GM21717 (cell line): ENCODE measurements at regions not wholly inside any gene's neighbourhood (a gene's known extent, or its start where the extent isn't known, plus 50 kb on each side); places are given as distances from the start of the nearest gene placed in this dataset.
"Not testable (repeated sequence)": the region's sequence is repeated elsewhere in the genome, so short reads cannot be mapped to it uniquely, and the experiment has no call there.

ENCODE experiments used
- ATAC-seq: cut with Tn5 transposase; IDR thresholded peaks from one replicate; pipeline ENCODE4 v1.9.1; 2021; ENCODE audit warnings: mild to moderate bottlenecking, moderate library complexity; ENCODE audit not compliant: unreplicated experiment

GRCh38 chr10:9901971-9902370 is 1115.7 kb upstream of the CELF2 start:
- no peak for ATAC-seq

DNA sequence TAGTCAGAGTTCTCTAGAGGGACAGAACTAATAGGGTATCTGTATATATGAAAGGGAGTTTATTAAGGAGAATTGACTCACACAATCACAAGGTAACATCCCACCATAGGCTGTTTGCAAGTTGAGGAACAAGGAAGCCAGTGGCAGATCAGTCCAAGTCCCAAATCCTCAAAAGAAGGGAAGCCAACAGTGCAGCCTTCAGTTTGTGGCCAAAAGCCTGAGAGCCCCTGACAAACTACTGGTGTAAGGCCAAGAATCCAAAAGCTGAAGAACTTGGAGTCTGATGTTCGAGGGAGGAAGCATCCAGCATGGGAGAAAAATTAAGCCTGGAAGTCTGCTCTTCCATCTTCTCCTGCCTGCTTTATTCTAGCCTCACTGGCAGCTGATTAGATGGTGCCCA is 1107.2 kb upstream of the CELF2 start:
- no peak for ATAC-seq

DNA sequence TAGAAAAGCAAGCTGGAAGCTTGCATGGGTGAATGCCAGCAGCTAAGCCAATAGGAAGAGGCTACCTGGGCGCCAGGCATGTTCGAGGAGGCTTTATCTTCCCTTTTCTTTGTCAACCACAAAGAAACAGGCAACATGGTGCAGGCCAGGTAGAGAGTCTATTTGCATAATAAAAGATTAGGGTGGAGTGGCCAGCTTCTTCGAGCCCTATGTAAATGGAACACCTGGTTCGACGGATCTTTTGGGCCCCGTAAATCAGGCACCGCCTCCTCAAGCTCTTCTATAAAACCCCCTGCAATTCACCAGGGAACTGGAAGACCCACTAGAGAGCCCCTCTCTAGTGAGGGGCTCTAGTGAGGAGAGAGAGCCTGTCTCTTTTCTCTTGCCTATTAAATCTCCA is 1106.2 kb upstream of the CELF2 start:
- no peak for ATAC-seq

DNA sequence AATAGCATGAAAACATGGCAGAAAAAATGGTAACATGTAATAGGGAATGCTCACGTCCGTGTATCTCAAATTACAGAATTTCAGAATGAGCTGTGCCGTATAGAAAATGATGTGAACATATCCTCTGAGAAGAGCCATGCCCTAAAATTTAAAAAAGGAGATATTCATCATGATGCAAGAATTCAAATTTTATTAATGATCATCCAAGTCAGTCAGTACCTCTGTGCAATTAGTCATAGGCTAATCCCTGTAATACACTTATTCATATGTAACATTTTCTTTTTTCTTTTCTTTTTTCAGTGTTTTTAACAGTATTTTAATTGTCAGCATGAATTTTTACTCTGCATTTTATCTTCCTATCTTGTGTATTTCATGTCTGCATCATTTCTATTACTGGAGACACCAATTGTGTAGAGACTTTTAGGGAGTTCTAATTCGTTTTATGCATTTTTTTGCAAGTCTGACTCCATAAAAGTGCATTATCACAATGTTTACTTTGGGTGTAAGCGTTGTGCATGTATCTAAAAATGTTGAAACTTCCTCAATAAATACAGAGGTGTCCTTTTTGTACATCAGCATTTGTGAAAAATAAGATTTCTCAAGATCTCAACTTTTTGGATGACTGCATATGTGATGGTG is 1103.7 kb upstream of the CELF2 start:
- no peak for ATAC-seq

- ATAC-seq: no peak
Observed at GRCh38 chr10:9921544-9921943, 1096.1 kb upstream of the CELF2 start.

GRCh38 chr10:9922126-9922870 is 1095.4 kb upstream of the CELF2 start:
- ATAC-seq: no peak

DNA sequence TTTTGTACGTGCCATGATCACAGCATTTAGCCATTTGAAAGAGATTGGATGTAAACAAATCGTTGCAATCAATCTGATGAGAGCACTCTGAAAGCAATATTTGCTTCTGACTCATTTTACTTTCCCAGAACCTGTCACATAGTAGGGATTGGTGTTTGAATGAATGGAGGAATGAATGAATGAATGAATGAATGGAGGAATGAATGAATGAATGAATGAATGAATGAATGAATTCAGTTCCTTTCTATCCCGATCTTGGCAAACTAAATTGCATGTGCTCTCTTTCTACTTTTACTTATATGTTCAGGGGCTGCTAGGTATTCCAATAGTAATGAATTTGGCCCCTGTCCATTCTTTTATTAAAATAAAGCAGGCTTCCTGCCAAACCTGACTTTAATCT is 1091.7 kb upstream of the CELF2 start:
- no peak for ATAC-seq

GRCh38 chr10:9926881-9927280 is 1090.8 kb upstream of the CELF2 start:
- no peak for ATAC-seq

GRCh38 chr10:9939716-9940115 is 1078.0 kb upstream of the CELF2 start:
- ATAC-seq: no peak

- ATAC-seq: no peak
Observed at GRCh38 chr10:9944690-9945089, 1073.0 kb upstream of the CELF2 start.

DNA sequence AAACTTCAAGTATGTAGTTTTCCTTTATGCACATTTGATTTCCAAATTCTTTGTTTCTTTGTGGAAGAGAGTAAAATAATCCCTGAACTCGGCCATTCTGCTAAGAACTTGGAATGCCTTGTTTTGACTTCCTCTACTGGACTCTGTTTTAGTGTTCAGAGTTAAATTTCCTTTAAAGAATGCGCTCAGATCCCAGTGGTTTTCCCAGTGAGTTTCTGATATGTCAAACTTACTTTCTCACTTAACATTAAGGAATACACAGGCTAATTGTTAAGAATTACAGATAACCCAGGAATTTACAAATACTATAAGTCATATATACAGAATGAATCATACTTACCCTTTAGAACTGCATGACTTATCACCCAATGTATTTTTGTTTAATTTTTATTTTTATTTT is 1067.6 kb upstream of the CELF2 start:
- no peak for ATAC-seq

- no peak for ATAC-seq
Observed at GRCh38 chr10:9951481-9952257, 1066.0 kb upstream of the CELF2 start.

DNA sequence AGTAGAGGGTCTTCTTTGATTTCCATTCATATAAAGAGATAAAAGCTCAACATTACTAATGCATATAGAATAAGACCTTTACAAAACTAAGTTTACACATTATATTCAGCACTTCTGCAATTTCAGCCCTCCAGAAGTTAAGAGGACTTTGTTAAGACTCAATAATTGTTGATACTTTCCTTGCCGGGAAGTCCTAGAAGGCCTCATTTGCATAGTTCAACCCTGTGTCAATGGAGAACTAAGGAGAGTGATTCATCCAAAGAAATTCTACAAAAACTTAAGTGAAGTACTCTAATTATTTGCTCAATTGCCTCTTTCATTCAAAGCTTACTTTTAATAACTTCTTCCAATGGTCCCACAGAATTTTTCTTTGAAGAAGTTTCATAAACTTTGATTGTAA is 1060.3 kb upstream of the CELF2 start:
- no peak for ATAC-seq

DNA sequence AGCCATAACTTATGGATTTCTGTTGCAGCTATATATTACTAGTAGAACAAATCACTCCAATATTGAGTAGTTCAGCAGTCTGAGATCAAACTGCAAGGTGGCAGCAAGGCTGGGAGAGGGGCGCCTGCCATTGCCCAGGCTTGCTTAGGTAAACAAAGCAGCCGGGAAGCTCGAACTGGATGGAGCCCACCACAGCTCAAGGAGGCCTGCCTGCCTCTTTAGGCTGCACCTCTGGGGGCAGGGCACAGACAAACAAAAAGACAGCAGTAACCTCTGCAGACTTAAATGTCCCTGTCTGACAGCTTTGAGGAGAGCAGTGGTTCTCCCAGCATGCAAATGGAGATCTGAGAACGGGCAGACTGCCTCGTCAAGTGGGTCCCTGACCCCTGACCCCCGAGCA is 1059.8 kb upstream of the CELF2 start:
- ATAC-seq: not testable (repeated sequence)

- ATAC-seq: no peak
Observed at GRCh38 chr10:9965341-9965740, 1052.3 kb upstream of the CELF2 start.

GRCh38 chr10:9986786-9987185 is 1030.9 kb upstream of the CELF2 start:
- ATAC-seq: no peak

DNA sequence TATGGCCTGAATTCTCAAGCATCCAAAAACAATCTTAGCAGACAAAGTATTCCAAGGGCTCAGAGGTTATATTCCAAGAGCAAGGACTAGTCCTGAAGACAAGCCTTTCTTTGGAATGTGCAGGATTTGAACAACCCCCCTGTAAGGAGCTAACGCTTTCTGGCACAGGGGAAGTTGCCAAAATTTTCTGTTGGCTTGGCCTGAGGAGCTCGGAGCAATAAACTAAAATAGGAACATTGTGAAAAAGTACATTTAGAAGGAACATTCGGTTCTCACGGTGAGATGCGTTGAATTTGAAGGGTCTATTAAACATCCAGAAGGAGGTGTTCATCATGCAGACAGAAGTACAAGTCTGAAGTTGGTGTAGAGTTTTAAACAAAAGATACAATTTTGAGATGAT is 1030.5 kb upstream of the CELF2 start:
- ATAC-seq: no peak

DNA sequence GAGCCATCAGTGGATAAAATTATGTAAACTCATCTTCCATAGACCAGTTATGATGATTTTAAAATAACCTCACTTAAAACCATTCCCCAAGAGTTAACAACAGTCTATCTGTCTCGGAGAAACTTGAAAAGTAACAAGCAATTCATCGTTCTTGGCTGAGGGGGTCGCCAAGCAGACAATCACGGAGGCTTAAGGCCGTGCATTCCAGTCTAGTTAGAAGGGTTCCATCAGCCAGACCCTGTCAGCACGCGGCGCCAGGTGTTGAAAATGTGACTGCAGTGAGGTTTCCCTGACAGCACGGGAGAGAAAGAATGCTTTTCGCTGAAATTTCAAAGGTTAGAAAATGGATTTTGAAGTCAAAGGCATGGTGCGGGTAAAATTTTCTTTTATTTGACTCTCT is 1025.0 kb upstream of the CELF2 start:
- no peak for ATAC-seq

- no peak for ATAC-seq
Observed at GRCh38 chr10:9994131-9994530, 1023.5 kb upstream of the CELF2 start.

DNA sequence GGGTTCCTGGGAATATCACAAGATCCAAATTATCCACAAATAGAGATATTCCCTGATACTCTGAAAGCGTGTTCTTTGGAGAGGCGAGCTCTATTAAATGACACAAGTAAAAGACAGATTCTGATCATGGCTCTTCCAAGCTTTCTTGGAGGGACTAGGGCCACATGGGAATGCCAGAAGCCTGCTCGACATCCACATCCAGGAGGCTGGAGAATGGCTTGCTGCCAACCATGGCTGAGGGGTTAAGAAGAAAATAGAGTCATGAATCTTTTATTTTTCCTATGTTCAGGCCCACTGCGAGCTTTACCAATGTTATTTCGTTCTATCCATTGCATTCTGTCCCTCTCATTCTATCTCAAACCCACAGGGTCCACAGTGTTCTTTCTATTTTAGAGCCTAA is 1018.0 kb upstream of the CELF2 start:
- ATAC-seq: no peak

DNA sequence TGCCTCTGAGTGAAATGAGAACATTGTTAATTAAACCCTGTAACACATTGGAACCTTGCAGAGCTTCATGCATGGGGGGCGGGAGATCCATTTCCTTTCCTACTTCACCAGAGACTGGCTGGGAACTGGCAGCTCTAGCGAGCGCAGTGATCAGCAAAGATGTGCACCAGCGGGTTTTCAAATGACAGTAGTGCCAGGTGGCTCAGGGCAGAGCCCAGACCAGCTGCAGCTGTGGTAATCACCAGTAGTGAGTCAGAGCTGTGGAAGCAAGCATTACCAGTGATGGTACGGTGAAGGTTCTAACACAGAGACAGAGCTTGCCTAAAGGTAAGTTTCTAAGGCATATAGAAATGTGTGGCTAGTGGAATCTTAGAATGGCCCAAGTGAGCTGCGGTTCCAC is 1009.7 kb upstream of the CELF2 start:
- ATAC-seq: no peak

DNA sequence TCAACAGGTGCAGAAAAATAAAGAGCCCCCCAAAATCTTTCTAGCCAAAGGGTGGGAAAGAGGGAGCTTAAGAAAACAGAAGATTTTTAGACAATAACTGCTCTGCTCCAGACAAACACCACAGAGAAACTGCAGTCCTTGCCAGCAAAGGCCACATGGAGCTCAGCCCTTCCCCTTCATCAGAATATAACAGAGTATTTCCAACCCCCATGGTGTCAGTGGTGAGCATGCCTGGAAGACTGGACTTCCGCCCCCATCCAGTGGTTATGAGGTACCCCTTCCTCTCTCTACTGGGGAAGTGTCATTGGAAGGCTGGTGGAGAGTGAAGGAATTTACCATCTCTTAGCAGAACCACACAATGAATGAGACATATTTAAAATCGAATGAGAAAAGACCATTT is 1007.3 kb upstream of the CELF2 start:
- no peak for ATAC-seq
